Liver (tissue), 8 donors: ENCODE measurements at regions not wholly inside any gene's neighbourhood (a gene's known extent, or its start where the extent isn't known, plus 50 kb on each side); places are given as distances from the start of the nearest gene placed in this dataset.

Source experiments
- DNase-seq: peaks from one replicate; pipeline ENCODE4 v3.0.0-alpha.2; 2017; ENCODE audit warnings: low spot score
- H3K27ac ChIP-seq, 2 donors: one replicate each; pipeline ENCODE4 v1.7.0; 2013; ENCODE audit warnings: inconsistent platforms in 2 of 2, low read length in 2 of 2, control low read depth in 1 of 2, low read depth in 1 of 2, mild to moderate bottlenecking in 1 of 2
- H3K27me3 ChIP-seq, 4 donors: one replicate each; pipeline versions ENCODE4 v1.6.1 to v1.7.0; 2013; ENCODE audit warnings: low read length in 3 of 4, inconsistent platforms in 1 of 4, mild to moderate bottlenecking in 1 of 4, moderate library complexity in 1 of 4; ENCODE audit not compliant: control insufficient read depth in 4 of 4, insufficient read depth in 4 of 4
- H3K36me3 ChIP-seq, 4 donors: one replicate each; pipeline versions ENCODE4 v1.6.1 to v1.7.0; 2013; ENCODE audit warnings: low read length in 3 of 4, mild to moderate bottlenecking in 3 of 4, low read depth in 1 of 4, moderate library complexity in 1 of 4; ENCODE audit not compliant: control insufficient read depth in 4 of 4, insufficient read depth in 3 of 4
- H3K4me1 ChIP-seq, 4 donors: one replicate each; pipeline versions ENCODE4 v1.6.1 to v1.7.0; 2013; ENCODE audit warnings: low read length in 3 of 4, mild to moderate bottlenecking in 3 of 4, moderate library complexity in 1 of 4; ENCODE audit not compliant: control insufficient read depth in 4 of 4, insufficient read depth in 4 of 4
- H3K4me3 ChIP-seq, 3 donors: one replicate each; pipeline versions ENCODE4 v1.6.1 to v1.7.0; 2013; ENCODE audit warnings: low read length in 3 of 3, control low read depth in 1 of 3, low read depth in 1 of 3, mild to moderate bottlenecking in 1 of 3
- H3K9ac ChIP-seq, 2 donors: one replicate each; pipeline ENCODE4 v1.7.0; 2013; ENCODE audit warnings: low read length in 2 of 2, mild to moderate bottlenecking in 2 of 2, moderate library complexity in 2 of 2, control low read depth in 1 of 2, low read depth in 1 of 2
- H3K9me3 ChIP-seq, 4 donors: one replicate each; pipeline versions ENCODE4 v1.6.1 to v1.7.0; 2013; ENCODE audit warnings: low read length in 3 of 4; ENCODE audit not compliant: control insufficient read depth in 4 of 4
- EGR1 ChIP-seq, 2 donors: IDR thresholded peaks; 2 replicates each; pipeline ENCODE4 v1.6.1; 2016 to 2018; ENCODE audit warnings: antibody characterized with exemption in 2 of 2, low read depth in 2 of 2
- FOXA1 ChIP-seq: IDR thresholded peaks from 2 replicates; pipeline ENCODE4 v1.6.1; 2016; ENCODE audit warnings: antibody characterized with exemption
- FOXA2 ChIP-seq: IDR thresholded peaks from 2 replicates; pipeline ENCODE4 v1.6.1; 2016; ENCODE audit warnings: antibody characterized with exemption
- GABPA ChIP-seq, 2 donors: IDR thresholded peaks in 1 of 2; conservative IDR thresholded peaks in 1 of 2; 2 replicates each; pipeline ENCODE4 v1.6.1; 2016; ENCODE audit warnings: antibody characterized with exemption in 2 of 2, mild to moderate bottlenecking in 1 of 2, moderate library complexity in 1 of 2
- HNF4A ChIP-seq, 2 donors: conservative IDR thresholded peaks; 2 replicates each; pipeline ENCODE4 v1.6.1; 2016; ENCODE audit warnings: antibody characterized with exemption in 2 of 2, mild to moderate bottlenecking in 2 of 2
- HNF4G ChIP-seq: IDR thresholded peaks from 2 replicates; pipeline ENCODE4 v1.6.1; 2016; ENCODE audit warnings: antibody characterized with exemption
- JUND ChIP-seq, 2 donors: IDR thresholded peaks; 2 replicates each; pipeline ENCODE4 v1.6.1; 2016; ENCODE audit warnings: antibody characterized with exemption in 2 of 2
- NR2F2 ChIP-seq: IDR thresholded peaks from 2 replicates; pipeline ENCODE4 v1.6.1; 2016; ENCODE audit warnings: antibody characterized with exemption
- RAD21 ChIP-seq, 2 donors: IDR thresholded peaks; 2 replicates each; pipeline ENCODE4 v1.6.1; 2016; ENCODE audit warnings: antibody characterized with exemption in 2 of 2, mild to moderate bottlenecking in 2 of 2
- RXRA ChIP-seq, 2 donors: IDR thresholded peaks; 2 replicates each; pipeline ENCODE4 v1.6.1; 2017 to 2018; ENCODE audit warnings: antibody characterized with exemption in 2 of 2, mild to moderate bottlenecking in 1 of 2
- SP1 ChIP-seq: IDR thresholded peaks from 2 replicates; pipeline ENCODE4 v1.6.1; 2018; ENCODE audit warnings: antibody characterized with exemption, mild to moderate bottlenecking
- TAF1 ChIP-seq: conservative IDR thresholded peaks from 2 replicates; pipeline ENCODE4 v1.6.1; 2016; ENCODE audit warnings: antibody characterized with exemption, mild to moderate bottlenecking
- YY1 ChIP-seq: IDR thresholded peaks from 2 replicates; pipeline ENCODE4 v1.6.1; 2016; ENCODE audit warnings: antibody characterized with exemption, mild to moderate bottlenecking
- WGBS: extraction: QIAGEN DNeasy Blood & Tissue Kit; methylation state at CpG from one replicate; pipeline ENCODE4 v1.1.7; 2013; 5-methylcytosine and 5-hydroxymethylcytosine counted together
- TF ChIP-seq, protein P1 (sequence below): fragments of 150-350 bp; IDR thresholded peaks from 2 replicates; pipeline ENCODE4 v1.5.1; 2017; ENCODE audit warnings: improper control_type of control experiment, low read depth, low read length; ENCODE audit not compliant: missing input control
- TF ChIP-seq, protein P2 (sequence below): IDR thresholded peaks from 2 replicates; pipeline ENCODE4 v1.6.1; 2016; ENCODE audit warnings: antibody characterized with exemption
- TF ChIP-seq, protein P3 (sequence below): IDR thresholded peaks from 2 replicates; pipeline ENCODE4 v1.6.1; 2016; ENCODE audit warnings: antibody characterized with exemption
- TF ChIP-seq, protein P4 (sequence below): IDR thresholded peaks from 2 replicates; pipeline ENCODE4 v1.6.1; 2016; ENCODE audit warnings: antibody characterized with exemption
- TF ChIP-seq, protein P5 (sequence below): IDR thresholded peaks from 2 replicates; pipeline ENCODE4 v1.6.1; 2016; ENCODE audit warnings: antibody characterized with exemption, mild to moderate bottlenecking
- donor health status: healthy.
- donor health status: healthy.
- donor health status: healthy.
- donor health status: healthy.
- donor health status: healthy.

DNA sequence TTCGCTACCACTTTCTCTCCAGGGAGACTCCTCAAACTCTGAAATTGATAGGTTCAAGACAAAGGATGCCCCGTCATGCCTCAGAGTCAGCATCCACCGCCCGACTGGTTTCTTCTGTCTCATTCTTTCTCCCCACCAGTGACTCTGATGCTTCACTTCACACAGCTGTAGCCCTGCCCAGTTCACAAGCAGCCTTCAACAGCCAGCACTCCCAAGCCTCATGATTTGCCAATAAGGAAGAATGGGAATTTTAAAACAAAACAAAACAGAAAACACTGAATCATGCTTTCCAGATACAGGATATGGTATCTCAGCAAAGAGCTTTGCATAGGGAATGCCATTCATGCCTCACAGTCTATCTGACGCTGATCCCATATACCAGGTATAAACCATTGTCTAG, 371.2 kb upstream of the RORB start:
- DNase-seq: no peak
- Histone ChIP-seq H3K27me3 (no peaks in the 10 kb centered on the region), H3K9me3 (no peaks in the 10 kb centered on the region), H3K9ac (no peak overlapping the region), H3K27ac (no peak overlapping the region), H3K4me1 (no peaks in the 10 kb centered on the region), H3K4me3 (no peak overlapping the region), H3K36me3 (no peaks in the 10 kb centered on the region)
- TF ChIP-seq FOXA1 (no peak), GABPA (IDR thresholded peaks at IDR 0.05 in 1 of 2, conservative IDR thresholded peaks at IDR 0.05 in 1 of 2) (no peak), EGR1 (IDR thresholded peaks at IDR 0.05; ENCODE audit: low read depth in 2 of 2) (no peak), FOXA2 (no peak), SP1 (no peak), RXRA (IDR thresholded peaks at IDR 0.05) (no peak), HNF4G (no peak), JUND (IDR thresholded peaks at IDR 0.05) (no peak), NR2F2 (no peak), HNF4A (conservative IDR thresholded peaks at IDR 0.05) (no peak), YY1 (no peak), TAF1 (no peak), RAD21 (IDR thresholded peaks at IDR 0.05) (no peak)
- TF ChIP-seq, protein P1, sequence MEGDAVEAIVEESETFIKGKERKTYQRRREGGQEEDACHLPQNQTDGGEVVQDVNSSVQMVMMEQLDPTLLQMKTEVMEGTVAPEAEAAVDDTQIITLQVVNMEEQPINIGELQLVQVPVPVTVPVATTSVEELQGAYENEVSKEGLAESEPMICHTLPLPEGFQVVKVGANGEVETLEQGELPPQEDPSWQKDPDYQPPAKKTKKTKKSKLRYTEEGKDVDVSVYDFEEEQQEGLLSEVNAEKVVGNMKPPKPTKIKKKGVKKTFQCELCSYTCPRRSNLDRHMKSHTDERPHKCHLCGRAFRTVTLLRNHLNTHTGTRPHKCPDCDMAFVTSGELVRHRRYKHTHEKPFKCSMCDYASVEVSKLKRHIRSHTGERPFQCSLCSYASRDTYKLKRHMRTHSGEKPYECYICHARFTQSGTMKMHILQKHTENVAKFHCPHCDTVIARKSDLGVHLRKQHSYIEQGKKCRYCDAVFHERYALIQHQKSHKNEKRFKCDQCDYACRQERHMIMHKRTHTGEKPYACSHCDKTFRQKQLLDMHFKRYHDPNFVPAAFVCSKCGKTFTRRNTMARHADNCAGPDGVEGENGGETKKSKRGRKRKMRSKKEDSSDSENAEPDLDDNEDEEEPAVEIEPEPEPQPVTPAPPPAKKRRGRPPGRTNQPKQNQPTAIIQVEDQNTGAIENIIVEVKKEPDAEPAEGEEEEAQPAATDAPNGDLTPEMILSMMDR: no peak
- TF ChIP-seq, protein P2, sequence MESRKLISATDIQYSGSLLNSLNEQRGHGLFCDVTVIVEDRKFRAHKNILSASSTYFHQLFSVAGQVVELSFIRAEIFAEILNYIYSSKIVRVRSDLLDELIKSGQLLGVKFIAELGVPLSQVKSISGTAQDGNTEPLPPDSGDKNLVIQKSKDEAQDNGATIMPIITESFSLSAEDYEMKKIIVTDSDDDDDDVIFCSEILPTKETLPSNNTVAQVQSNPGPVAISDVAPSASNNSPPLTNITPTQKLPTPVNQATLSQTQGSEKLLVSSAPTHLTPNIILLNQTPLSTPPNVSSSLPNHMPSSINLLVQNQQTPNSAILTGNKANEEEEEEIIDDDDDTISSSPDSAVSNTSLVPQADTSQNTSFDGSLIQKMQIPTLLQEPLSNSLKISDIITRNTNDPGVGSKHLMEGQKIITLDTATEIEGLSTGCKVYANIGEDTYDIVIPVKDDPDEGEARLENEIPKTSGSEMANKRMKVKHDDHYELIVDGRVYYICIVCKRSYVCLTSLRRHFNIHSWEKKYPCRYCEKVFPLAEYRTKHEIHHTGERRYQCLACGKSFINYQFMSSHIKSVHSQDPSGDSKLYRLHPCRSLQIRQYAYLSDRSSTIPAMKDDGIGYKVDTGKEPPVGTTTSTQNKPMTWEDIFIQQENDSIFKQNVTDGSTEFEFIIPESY: no peak
- TF ChIP-seq, protein P3, sequence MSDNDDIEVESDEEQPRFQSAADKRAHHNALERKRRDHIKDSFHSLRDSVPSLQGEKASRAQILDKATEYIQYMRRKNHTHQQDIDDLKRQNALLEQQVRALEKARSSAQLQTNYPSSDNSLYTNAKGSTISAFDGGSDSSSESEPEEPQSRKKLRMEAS: no peak
- TF ChIP-seq, protein P4, sequence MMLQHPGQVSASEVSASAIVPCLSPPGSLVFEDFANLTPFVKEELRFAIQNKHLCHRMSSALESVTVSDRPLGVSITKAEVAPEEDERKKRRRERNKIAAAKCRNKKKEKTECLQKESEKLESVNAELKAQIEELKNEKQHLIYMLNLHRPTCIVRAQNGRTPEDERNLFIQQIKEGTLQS: no peak
- TF ChIP-seq, protein P5, sequence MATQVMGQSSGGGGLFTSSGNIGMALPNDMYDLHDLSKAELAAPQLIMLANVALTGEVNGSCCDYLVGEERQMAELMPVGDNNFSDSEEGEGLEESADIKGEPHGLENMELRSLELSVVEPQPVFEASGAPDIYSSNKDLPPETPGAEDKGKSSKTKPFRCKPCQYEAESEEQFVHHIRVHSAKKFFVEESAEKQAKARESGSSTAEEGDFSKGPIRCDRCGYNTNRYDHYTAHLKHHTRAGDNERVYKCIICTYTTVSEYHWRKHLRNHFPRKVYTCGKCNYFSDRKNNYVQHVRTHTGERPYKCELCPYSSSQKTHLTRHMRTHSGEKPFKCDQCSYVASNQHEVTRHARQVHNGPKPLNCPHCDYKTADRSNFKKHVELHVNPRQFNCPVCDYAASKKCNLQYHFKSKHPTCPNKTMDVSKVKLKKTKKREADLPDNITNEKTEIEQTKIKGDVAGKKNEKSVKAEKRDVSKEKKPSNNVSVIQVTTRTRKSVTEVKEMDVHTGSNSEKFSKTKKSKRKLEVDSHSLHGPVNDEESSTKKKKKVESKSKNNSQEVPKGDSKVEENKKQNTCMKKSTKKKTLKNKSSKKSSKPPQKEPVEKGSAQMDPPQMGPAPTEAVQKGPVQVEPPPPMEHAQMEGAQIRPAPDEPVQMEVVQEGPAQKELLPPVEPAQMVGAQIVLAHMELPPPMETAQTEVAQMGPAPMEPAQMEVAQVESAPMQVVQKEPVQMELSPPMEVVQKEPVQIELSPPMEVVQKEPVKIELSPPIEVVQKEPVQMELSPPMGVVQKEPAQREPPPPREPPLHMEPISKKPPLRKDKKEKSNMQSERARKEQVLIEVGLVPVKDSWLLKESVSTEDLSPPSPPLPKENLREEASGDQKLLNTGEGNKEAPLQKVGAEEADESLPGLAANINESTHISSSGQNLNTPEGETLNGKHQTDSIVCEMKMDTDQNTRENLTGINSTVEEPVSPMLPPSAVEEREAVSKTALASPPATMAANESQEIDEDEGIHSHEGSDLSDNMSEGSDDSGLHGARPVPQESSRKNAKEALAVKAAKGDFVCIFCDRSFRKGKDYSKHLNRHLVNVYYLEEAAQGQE: no peak
- WGBS: 66% methylated on average over 5 of the region's 5 CpGs

DNA sequence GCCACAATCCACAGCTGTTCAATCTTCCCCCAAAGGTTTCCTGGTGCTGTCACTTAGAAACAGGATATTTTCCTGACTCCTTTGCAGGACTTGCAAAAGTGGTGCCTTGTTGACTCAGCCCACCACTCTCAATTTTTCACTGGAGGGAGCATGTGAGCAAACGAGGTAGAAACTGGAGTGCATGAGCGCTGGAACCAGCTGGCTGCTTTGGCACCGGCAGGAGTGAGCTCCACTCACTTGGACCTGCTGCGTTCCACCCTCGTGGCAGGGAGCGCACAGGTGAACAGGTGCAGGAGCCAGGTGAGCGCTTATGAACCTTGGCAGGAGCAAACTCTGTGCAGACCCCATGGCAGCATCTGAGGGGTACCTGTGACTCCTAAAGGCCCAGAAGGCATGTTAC, 364.1 kb upstream of the RORB start:
- H3K27me3 ChIP-seq: peaks cover 0 to 2% (median 0%) of the 10 kb centered on the region in 4 donors
- no peaks in the 10 kb centered on the region for H3K4me1 ChIP-seq
- H3K27ac ChIP-seq: no peak overlapping the region
- 87% methylated on average over 7 of the region's 7 CpGs for WGBS
- no peaks in the 10 kb centered on the region for H3K9me3 ChIP-seq
- DNase-seq: no peak
- no peak overlapping the region for H3K4me3 ChIP-seq
- no peaks in the 10 kb centered on the region for H3K36me3 ChIP-seq
- no peak overlapping the region for H3K9ac ChIP-seq
- TF ChIP-seq FOXA2 (no peak), NR2F2 (no peak), SP1 (no peak), FOXA1 (no peak), RAD21 (IDR thresholded peaks at IDR 0.05) (no peak), JUND (IDR thresholded peaks at IDR 0.05) (no peak), HNF4G (no peak), YY1 (no peak), GABPA (IDR thresholded peaks at IDR 0.05 in 1 of 2, conservative IDR thresholded peaks at IDR 0.05 in 1 of 2) (no peak), TAF1 (no peak), HNF4A (conservative IDR thresholded peaks at IDR 0.05) (no peak), EGR1 (IDR thresholded peaks at IDR 0.05; ENCODE audit: low read depth in 2 of 2) (no peak)
- TF ChIP-seq, protein P2: no peak
- TF ChIP-seq, protein P5: no peak
